ENCODE measurements at regions not wholly inside any gene's neighbourhood (a gene's known extent, or its start where the extent isn't known, plus 50 kb on each side); places are given as distances from the start of the nearest gene placed in this dataset.

- H3K27ac Mint-ChIP-seq, result no peak overlapping the region
- TF ChIP-seq CTCF (IDR thresholded peaks at IDR 0.05) (no peak), EZH2 (IDR thresholded peaks at IDR 0.05; ENCODE audit: borderline replicate concordance, insufficient read depth, low read depth, low read length, poor library complexity, severe bottlenecking) (no peak)
- POLR2A ChIA-PET, result no interaction called here
Measured at GRCh38 chr17:13135506-13135905, 117.7 kb upstream of the ELAC2 start.

GRCh38 chr17:13134076-13134475 is 116.2 kb upstream of the ELAC2 start:
- no peak for TF ChIP-seq EZH2 (IDR thresholded peaks at IDR 0.05; ENCODE audit: borderline replicate concordance, insufficient read depth, low read depth, low read length, poor library complexity, severe bottlenecking)
- TF ChIP-seq CTCF (IDR thresholded peaks at IDR 0.05), result no peak
- Mint-ChIP-seq H3K4me3 (no peak overlapping the region), H3K9me3 (ENCODE audit: insufficient read depth) (peaks cover 5% of the 10 kb centered on the region), H3K27ac (no peak overlapping the region), H3K4me1 (no peaks in the 10 kb centered on the region), H3K27me3 (peaks cover 4% of the 10 kb centered on the region)
- no peak overlapping the region for H3K27ac ChIP-seq (ENCODE audit: low read length in 2 of 2)
- H3K4me2 ChIP-seq (replicated peaks; ENCODE audit: low read depth, low read length, poor library complexity, severe bottlenecking), result no peak overlapping the region
- DNase-seq, result no peak
- H3K4me3 ChIP-seq (ENCODE audit: control extremely low read depth in 1 of 5, extremely low read depth in 1 of 5, insufficient read depth in 1 of 5, low read depth in 2 of 5, low read length in 4 of 5), result no peak overlapping the region
- no peaks in the 10 kb centered on the region for H3K4me1 ChIP-seq (ENCODE audit: control insufficient read depth in 2 of 2, insufficient read depth in 2 of 2, low read length in 2 of 2)
- 75% methylated on average over 1 of the region's 1 CpG for WGBS (ENCODE audit: insufficient coverage)
- H3K79me2 ChIP-seq (ENCODE audit: control insufficient read depth, insufficient read depth, low read length), result no peaks in the 10 kb centered on the region
- H2AFZ ChIP-seq (ENCODE audit: insufficient read depth, low read depth, low read length, poor library complexity, severe bottlenecking), result no peak overlapping the region
- no peak overlapping the region for H3K9ac ChIP-seq (ENCODE audit: low read length)
- POLR2A ChIA-PET, result no interaction called here
- H3K9me3 ChIP-seq (ENCODE audit: control extremely low read depth in 1 of 3, control insufficient read depth in 2 of 3, insufficient read depth in 1 of 3, low read length in 2 of 3), result peaks cover 0 to 6% (median 4%) of the 10 kb centered on the region in 3 donors
- intact Hi-C loops (cut with micrococcal nuclease), result no loop called here
- no peak for ATAC-seq (ENCODE audit: low read depth)
- no peaks in the 10 kb centered on the region for H3K27me3 ChIP-seq (replicated peaks in 1 of 4; ENCODE audit: control extremely low read depth in 1 of 4, control insufficient read depth in 3 of 4, insufficient read depth in 4 of 4, low read length in 3 of 4)
- H4K20me1 ChIP-seq (ENCODE audit: control insufficient read depth, insufficient read depth, low read length, poor library complexity, severe bottlenecking), result no peaks in the 10 kb centered on the region
- CTCF ChIA-PET, result no interaction called here
- no peaks in the 10 kb centered on the region for H3K36me3 ChIP-seq (replicated peaks in 1 of 2; ENCODE audit: control extremely low read depth in 1 of 2, control insufficient read depth in 1 of 2, extremely low read depth in 1 of 2, insufficient read depth in 2 of 2, low read length in 1 of 2)

More at GRCh38 chr17:13135506-13135905, 117.7 kb upstream of the ELAC2 start:
- Histone ChIP-seq H3K27me3 (replicated peaks in 1 of 4; ENCODE audit: control extremely low read depth in 1 of 4, control insufficient read depth in 3 of 4, insufficient read depth in 4 of 4, low read length in 3 of 4) (no peaks in the 10 kb centered on the region), H3K9ac (ENCODE audit: low read length) (no peak overlapping the region), H3K36me3 (replicated peaks in 1 of 2; ENCODE audit: control extremely low read depth in 1 of 2, control insufficient read depth in 1 of 2, extremely low read depth in 1 of 2, insufficient read depth in 2 of 2, low read length in 1 of 2) (no peaks in the 10 kb centered on the region), H3K4me2 (replicated peaks; ENCODE audit: low read depth, low read length, poor library complexity, severe bottlenecking) (no peak overlapping the region), H3K27ac (ENCODE audit: low read length in 2 of 2) (no peak overlapping the region), H3K9me3 (ENCODE audit: control extremely low read depth in 1 of 3, control insufficient read depth in 2 of 3, insufficient read depth in 1 of 3, low read length in 2 of 3) (peaks cover 0 to 8% (median 4%) of the 10 kb centered on the region in 3 donors), H3K4me3 (ENCODE audit: control extremely low read depth in 1 of 5, extremely low read depth in 1 of 5, insufficient read depth in 1 of 5, low read depth in 2 of 5, low read length in 4 of 5) (no peak overlapping the region), H3K79me2 (ENCODE audit: control insufficient read depth, insufficient read depth, low read length) (no peaks in the 10 kb centered on the region), H2AFZ (ENCODE audit: insufficient read depth, low read depth, low read length, poor library complexity, severe bottlenecking) (no peak overlapping the region), H3K4me1 (ENCODE audit: control insufficient read depth in 2 of 2, insufficient read depth in 2 of 2, low read length in 2 of 2) (no peaks in the 10 kb centered on the region), H4K20me1 (ENCODE audit: control insufficient read depth, insufficient read depth, low read length, poor library complexity, severe bottlenecking) (no peaks in the 10 kb centered on the region)
- H3K4me1 Mint-ChIP-seq, result no peaks in the 10 kb centered on the region
- H3K9me3 Mint-ChIP-seq (ENCODE audit: insufficient read depth), result peaks cover 7% of the 10 kb centered on the region
- no peak for ATAC-seq (ENCODE audit: low read depth)
- no peak for DNase-seq
- WGBS (ENCODE audit: insufficient coverage), result no CpG with 5 or more reads among the region's 5 CpGs
- H3K27me3 Mint-ChIP-seq, result no peaks in the 10 kb centered on the region
- CTCF ChIA-PET, result interaction anchor here (0.8 kb wide), 1 partner anchor 12 kb away, joined by 3 read pairs; no protein-coding TSS in a partner anchor
- no peak overlapping the region for H3K4me3 Mint-ChIP-seq
- intact Hi-C loops (cut with micrococcal nuclease), result no loop called here
